ENCODE measurements at regions not wholly inside any gene's neighbourhood (a gene's known extent, or its start where the extent isn't known, plus 50 kb on each side); places are given as distances from the start of the nearest gene placed in this dataset.

DNA sequence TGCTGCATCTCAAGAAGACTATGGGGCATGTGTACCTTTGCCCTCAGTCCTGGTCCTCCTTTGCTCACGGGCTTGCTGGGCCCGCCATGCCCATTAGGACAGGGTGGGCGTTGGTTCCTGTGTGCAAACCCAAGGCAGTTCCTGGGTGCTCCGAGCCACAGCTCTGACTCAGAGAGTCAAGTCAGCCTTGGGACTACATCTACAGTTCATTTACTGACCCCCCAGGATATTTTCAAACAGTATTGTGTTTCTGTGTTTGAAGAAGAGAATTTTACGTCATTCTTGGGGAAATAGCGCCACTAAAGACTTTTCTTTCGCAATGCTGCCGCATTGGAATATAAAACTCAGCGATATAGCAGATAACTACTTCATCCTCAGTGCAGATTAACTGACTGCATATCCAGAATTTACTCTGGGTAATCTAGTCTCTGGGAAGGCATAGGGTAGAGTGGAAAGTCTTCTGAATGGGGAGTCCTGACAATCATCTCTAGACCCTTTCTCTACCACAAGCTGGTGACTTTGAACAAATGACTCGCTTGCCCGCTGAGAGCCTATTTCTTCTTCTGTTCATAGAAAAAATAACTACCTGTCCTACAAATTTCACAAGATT lies 638.9 kb upstream of the FZD8 start:
- TF ChIP-seq, protein P1, sequence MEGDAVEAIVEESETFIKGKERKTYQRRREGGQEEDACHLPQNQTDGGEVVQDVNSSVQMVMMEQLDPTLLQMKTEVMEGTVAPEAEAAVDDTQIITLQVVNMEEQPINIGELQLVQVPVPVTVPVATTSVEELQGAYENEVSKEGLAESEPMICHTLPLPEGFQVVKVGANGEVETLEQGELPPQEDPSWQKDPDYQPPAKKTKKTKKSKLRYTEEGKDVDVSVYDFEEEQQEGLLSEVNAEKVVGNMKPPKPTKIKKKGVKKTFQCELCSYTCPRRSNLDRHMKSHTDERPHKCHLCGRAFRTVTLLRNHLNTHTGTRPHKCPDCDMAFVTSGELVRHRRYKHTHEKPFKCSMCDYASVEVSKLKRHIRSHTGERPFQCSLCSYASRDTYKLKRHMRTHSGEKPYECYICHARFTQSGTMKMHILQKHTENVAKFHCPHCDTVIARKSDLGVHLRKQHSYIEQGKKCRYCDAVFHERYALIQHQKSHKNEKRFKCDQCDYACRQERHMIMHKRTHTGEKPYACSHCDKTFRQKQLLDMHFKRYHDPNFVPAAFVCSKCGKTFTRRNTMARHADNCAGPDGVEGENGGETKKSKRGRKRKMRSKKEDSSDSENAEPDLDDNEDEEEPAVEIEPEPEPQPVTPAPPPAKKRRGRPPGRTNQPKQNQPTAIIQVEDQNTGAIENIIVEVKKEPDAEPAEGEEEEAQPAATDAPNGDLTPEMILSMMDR (IDR thresholded peaks at IDR 0.05), result no peak
- no peak for TF ChIP-seq POLR2A (IDR thresholded peaks at IDR 0.05)
